GM19438 (cell line): ENCODE measurements at regions not wholly inside any gene's neighbourhood (a gene's known extent, or its start where the extent isn't known, plus 50 kb on each side); places are given as distances from the start of the nearest gene placed in this dataset.
"Not testable (repeated sequence)": the region's sequence is repeated elsewhere in the genome, so short reads cannot be mapped to it uniquely, and the experiment has no call there.

Experiments
- ATAC-seq: cut with Tn5 transposase; IDR thresholded peaks from one replicate; pipeline ENCODE4 v1.9.1; 2021; ENCODE audit warnings: low read depth; ENCODE audit not compliant: unreplicated experiment

DNA sequence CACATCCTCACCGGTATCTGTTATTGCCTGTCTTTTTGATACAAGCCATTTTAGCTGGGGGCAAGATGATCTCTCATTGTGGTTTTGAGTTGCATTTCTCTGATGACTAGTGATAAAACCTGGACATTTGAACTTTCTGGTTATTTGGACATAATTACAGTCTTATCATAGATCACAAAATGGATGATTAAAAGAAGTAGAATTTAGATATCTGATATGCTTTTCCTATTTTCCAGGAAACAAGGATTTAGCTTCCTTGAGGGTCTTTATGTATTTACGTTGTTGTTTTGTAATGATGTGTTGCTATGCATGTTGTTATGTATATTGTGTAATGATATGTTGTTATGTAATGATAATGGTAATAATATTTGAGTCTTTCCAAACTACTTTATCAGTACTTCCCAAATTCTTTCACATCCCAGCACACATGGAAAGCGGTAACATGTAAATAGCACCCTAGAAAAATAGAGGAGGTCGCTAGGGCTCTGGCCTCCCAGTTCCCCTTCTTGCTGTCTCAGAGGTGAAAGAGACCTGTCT is 53.8 kb downstream of the GJD2 start:
- ATAC-seq: no peak

DNA sequence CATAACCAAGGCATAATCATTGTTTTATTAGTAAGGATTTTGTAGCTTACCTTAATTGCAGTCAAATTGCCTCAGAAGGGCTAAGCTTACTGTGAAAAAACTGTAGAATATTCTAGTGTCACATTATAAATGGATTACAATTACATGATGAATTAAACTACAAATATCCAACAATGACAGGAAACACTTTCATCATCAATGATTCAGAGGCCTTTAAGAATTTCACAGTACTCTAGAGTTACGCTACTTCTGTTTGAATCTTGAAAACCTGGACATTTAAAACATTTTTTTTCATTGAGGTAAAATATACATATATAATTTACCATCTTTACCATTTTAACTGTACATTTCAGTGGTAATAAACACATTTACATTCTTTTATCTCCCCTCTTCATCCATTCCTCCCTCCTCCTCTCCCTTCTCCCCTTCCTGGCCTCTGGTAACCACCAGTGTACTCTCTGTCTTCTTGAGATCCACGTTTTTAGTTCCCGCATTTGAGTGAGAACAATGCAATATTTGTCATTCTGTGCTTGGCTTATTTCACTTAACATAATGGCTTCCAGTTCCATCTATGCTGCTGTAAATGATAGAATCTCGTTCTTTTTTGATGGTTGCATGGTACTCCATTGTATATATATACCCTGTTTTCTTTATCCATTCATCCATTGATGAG is 54.7 kb downstream of the GJD2 start:
- no peak for ATAC-seq

DNA sequence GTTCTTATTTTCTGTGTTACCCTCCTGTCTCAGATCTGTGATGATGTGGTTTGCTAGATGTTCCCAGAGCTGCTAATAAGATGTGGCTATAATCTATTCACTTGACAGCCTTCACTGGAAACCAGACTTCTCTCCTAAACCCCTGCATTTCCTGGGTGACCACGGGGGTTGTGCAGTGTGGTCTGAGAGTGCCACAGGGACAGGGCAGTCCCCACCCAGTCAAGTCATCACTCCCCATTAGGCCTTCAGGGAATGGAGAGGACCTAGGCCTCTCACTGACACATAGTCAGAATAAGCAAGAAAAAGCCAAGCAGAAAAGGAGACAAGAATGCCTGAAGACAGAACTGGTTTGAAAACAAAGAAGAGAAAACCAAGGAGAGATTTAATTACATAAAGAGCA is 58.3 kb downstream of the GJD2 start:
- no peak for ATAC-seq

DNA sequence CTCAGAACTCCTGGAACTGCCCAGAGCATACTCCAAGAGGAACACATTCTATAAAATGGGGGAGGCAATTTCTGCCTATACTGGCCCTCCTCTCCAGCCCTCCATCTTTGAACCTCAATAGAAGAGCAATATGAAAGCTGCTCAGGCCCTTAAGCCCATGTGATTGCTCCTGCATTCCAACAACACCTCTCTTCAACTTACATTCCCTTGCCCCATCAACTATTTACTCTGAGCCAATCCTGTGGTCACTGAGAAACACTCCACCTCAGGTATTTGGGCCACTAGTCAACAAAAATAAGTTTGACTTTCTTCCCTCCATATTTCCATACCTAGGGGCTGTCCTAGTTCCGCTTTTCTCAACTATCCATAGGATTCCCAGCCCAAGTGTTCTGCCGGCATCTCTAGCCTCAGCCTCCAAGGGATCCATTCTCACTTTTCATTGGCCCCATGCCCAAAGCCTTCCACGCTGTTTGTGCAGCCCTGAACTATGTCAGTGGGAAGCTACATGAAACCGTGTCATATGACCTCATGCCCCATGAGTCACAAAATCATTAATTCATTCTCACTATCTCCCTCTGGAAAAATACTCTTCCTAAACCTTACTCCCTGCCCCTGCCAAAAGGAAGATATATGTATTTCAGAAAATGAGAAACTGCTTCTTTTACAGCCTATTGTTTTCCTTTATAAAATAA is 61.6 kb downstream of the GJD2 start:
- no peak for ATAC-seq

DNA sequence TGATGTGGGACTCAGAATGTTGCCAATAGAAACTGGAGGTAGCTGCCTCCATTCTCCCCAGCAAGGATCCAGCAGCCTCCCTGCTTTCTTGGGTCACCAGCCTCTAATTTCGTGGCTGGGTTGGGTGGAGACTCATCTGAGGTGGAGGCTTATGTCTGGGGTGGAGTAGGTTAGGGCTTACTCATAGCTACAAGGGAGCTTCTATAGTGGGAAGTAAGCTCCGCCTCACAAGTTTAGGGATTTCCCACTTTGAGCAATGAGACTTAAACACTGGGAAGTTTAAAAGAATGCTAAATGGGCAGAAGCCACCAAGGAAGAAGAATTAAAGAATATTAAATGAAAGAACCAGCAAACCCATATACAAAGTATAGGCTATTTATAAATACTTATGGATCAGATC is 63.8 kb downstream of the GJD2 start:
- no peak for ATAC-seq

DNA sequence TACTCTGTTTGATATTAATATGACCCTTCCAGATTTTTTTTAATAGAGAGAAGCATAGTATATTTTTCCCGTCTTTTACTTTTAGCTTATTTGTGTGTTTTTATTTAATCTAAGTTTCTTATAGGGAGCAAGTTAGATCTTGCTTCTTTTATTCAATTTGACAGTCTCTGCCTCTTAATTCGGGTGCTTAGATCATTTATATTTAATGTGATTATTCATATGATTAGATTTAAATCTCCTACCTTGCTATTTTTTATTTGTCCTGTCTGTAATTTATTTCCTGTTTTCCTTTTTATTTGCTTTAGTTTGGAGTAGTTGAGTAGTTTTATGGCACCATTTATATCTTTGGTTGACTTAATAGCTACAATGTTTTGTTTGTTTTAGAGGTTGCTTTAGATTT is 66.1 kb downstream of the GJD2 start:
- no peak for ATAC-seq

DNA sequence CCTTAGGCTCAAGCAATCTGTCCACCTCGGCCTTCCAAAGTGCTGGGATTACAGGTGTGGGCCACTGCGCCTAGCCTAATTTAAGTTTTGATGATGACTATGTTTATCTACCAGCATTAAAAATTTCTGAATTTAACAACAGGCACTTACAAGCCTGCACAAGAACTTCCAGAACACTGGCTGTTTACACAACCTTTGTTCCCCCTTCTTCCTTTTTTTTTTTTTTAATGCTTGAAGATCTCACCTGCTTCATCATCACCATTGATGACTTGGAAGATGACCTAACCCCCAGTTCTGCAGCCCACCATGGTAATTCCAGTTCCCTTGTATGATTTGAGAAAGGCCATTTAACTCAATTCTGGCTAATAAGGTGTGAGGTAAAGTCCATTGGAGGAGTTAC is 70.4 kb downstream of the GJD2 start:
- ATAC-seq: no peak

DNA sequence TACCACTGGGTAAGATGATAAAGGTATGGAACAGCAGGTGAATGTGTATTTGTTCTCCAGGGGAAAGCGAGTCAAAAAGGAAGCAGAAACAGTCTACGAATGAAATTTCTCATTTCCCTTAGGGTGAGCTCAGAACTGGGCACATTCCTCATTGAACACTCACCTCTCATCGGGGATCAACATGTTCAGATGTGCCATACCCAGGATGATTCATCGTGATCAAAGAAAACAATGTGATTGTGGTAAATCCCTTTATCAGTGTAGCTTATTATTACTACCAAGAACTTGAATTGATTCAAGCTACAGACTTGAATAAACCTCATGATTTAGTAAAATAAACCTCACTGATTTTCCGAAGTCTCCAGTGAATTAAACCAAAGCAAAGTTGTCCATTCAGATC is 72.1 kb downstream of the GJD2 start:
- no peak for ATAC-seq

DNA sequence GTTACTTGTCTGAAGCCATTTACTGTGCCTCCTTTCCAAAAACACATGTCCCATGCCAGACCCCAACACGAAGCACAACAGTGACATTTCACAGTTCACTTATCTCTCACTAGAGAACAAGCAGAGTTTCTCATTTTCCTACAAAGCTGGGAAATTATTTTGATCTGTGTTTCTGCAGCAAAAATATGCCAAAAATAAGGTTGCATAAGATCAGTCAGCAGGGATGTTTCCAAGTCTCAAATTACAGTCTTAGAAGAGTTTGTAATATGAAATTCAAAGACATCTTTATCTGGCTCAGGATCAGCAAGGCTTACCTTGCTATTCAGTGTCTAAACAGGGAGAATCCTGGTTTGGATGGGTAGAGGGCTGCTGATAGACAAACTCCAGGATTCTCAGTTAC is 75.5 kb downstream of the GJD2 start:
- no peak for ATAC-seq

DNA sequence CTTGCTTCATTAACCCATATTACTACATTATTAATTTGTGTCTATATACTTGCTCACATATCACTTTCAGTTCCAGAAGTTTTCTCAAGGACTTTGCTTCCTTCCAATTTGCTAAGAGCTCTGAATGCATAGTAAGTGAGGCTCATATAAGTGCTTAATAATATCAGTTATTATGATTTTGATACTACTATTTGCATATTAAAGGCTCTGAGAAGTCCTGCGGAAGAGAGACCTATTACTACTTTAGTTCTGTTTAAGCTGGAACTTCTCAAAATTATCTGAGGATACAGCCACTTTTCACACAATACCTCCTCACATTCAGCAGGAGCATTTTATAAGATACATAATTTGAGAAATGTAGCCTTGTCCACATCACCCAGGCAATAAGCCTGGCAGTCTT is 81.6 kb downstream of the GJD2 start:
- ATAC-seq: no peak

DNA sequence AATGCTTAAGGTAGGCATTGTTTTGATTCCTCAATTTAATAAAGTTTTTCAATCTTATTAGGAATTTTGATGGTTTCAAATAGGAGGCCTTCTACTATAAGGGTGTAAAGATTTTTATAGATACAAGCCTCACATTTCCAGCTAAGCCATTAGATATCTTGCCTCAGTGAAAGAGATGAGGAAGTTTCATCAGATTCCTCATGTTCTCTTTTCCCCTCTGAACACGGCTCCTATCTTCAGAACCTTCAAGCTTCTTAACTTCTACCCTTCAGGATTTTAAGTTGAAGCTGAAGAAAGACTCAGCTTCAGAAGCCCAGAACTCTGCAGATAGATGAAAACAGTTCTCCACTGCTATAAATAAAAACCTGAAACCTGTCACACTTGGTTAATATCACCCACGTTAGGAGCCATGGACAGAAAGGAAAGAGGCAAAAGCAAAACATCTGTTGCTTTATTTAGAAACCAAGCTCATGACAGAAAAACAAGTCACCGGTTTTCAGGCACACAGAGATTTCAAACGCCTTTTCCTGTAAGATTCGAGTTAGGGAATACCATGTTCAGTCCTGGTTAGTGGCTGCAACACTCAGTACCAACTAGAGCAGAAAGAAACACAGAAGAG is 82.2 kb upstream of the GOLGA8B start:
- ATAC-seq: peak; percentile 62

DNA sequence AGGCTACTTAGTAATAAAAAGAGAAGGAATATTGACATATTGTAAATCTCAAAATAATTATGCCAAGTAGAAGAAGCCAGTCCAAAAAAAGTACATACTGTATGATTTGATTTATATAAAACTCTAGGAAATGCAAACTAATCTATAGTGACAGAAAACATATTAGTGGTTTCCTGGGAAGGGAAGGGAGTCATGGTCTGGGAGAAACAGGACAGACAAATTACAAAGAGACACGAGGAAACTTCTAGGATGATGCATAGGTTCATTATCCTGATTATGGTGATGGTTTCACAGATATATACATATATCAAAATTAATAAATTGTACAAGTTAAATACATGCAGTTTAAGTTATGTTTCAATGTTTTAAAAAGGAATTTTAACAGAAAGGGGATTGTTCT is 81.0 kb upstream of the GOLGA8B start:
- ATAC-seq: no peak

DNA sequence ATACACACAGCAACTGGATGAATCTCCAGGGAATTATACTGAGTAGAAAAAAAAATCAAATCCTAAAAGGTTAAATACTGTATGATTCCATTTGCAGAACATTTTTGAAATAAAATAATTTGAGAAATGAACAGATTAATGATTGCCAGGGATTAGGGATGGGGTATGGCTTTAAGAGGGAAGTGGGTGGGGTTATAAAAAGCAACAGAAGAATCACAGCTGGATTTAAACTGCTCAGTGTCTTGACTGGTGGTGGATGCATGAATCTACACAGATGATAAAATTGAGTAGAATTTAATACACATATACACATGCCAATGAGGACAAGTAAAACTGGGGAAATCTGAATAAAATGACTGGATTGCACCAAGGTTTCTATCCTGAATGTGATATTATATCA is 79.7 kb upstream of the GOLGA8B start:
- ATAC-seq: no peak

DNA sequence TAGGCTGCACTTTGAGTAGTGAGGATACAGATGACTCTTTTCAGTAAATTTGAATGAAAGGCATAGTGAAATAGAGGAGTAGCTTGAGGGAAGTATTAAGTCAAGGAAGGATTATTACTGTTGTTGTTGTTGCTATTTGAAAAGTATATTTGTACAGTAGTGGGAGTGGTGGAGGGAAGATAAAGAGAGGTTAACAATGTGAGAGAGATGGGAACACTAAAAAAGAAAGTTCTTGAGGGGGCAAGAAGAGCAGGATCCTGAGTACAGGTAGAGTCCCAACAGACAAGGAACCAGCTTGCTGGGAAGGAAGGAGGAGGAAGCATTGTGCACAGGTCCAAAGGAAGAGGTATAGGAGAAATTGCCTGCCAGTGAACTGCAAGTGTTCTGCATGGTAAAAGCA is 75.6 kb upstream of the GOLGA8B start:
- no peak for ATAC-seq

DNA sequence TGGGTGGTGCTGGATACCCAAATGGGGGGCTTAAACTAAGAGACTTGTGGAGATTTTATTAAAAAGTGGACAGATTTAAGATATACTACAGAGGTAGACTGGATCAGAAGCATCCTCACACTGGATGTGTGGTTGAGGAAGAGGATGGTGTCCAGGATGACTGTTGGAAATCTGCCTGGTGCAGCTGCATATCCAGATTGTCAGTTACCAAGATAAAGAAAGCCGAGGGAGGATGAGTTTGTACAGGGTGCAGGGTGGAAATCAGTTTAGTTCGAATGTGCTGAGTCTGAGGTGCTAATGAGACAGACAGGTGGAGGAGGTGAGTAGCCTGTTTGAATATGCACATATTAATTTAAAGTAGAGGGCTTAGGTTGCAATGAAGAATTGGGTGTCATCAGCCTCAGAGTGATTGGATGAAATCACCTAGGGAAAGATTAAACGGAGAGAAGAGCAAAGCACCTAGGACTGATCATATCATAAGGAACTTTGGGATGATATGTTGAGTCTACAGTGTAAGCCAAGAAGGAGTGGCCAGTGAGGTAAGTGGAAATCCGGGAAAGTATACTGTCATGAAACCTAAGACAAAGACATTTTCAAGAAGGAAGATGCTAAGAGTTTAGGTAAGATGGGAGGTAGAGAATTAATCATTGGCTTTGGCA is 74.1 kb upstream of the GOLGA8B start:
- ATAC-seq: no peak

DNA sequence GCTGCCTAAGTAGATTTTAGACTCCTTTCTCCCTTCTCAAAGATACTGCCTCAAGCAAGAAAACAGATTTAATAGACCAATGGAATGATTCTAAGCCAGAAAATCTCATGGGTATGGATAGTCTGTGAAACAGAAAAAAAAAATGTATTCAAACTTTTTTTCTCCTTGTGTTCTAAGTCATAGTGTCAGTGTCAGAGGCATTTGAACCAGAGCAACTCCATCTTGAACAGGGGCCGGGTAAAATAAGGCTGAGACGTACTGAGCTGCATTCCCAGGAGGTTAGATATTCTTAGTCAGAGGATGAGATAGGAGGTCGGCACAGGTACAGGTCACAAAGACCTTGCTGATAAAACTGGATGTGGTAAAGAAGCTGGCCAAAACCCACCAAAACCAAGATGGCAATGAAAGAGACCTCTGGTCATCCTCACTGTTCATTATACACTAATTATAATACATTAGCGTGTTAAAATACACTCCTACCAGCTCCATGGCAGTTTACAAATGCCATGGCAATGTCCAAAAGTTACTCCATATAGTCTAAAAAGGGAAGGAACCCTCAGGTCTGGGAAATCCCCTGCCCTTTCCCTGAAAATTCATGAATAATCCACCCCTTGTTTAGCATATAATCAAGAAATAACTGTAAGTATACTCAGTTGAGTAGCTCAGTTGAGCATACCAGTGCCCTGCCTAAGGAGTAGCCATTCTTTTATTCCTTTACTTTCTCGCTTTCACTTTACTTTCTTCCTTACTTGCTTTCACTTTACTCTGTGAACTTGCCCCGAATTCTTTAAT is 72.8 kb upstream of the GOLGA8B start:
- ATAC-seq: no peak

DNA sequence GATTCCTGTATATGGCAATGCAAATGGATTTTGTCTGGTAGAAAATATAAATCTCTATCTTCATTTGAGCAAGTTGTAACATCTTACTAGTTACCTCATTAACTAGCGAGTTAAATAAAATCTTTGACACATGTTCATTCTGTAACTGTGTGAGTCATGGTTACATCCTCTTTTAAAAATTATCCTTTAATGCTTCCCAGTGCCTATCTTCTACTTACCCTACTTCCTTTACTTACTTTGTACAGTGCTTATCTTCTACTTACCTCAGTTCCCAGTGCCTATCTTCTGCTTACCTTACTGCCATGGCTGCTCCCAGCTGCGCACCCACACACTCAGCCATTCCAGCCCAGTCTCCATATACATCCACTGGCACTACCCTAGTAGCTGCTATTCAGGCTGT is 71.9 kb upstream of the GOLGA8B start:
- no peak for ATAC-seq

DNA sequence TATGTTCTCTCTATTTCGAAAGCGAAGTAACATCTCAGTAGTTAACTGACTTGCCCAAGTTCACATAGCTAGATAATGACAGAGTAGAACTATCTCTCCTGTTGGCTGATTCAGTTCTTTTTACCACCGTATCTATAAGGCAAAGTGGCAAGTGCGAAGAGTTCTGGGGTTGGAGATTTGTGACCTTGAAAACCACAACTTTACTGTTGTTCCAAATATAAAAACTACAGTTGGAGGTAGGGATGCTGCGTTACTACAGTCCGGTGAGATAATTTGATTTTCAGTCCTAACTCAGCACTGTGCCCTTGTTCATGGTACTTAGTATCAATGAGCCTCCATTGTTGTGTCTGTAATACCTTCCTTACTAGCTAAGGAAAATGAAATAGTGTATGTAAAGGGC is 71.2 kb upstream of the GOLGA8B start:
- no peak for ATAC-seq

DNA sequence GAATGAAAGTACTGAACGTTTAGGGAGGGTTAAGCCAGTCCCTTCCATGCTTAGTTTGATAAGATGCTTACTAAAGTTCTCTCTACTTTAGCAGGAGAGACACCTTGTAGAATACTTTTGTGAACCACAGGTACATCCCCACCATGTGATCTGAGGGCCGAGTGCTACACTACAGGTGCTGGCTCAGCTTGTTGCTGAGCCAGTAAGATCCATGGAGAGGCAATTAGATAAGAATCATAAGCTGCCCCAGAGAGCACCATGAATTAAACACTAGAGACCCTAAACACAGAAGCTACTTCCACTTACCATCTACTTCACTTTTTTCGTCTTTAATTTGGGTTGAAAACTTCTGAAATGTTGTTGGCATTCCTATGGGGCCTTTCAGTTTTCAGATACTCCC is 70.5 kb upstream of the GOLGA8B start:
- ATAC-seq: no peak

DNA sequence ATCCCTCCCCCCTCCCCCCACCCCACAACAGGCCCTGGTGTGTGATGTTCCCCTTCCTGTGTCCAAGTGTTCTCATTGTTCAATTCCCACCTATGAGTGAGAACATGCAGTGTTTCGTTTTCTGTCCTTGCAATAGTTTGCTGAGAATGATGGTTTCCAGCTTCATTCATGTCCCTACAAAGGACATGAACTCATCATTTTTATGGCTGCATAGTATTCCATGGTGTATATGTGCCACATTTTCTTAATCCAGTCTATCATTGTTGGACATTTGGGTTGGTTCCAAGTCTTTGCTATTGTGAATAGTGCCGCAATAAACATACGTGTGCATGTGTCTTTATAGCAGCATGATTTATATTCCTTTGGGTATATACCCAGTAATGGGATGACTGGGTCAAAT is 69.9 kb upstream of the GOLGA8B start:
- not testable (repeated sequence) for ATAC-seq

DNA sequence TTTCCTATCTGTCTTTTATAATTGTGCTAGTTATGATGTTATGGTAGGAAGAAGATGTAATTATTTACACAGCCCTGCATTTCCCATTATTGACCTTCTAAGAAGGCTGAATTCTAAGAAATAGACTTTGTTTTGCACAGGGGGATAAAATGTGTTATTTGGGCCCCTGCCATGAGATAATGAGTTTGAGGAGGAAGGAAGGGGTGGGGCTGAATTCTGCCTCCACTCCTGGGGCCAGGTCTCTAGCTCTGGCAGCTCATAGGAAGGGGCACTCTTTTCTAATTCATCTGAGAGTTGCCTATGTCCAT is 69.2 kb upstream of the GOLGA8B start:
- ATAC-seq: no peak
